Tibial artery (tissue), 4 donors: ENCODE measurements at regions not wholly inside any gene's neighbourhood (a gene's known extent, or its start where the extent isn't known, plus 50 kb on each side); places are given as distances from the start of the nearest gene placed in this dataset.

ENCODE experiments used
- DNase-seq, 2 donors: peaks; one replicate each; pipeline ENCODE4 v3.0.0-alpha.2; 2019
- H3K27ac ChIP-seq, 2 donors: fragments of 200-600 bp; sonication (generic) in 1 of 2; 1 replicate in 1 of 2; 2 replicates in 1 of 2; pipeline ENCODE4 v1.5.1; 2018 to 2019; ENCODE audit warnings: mild to moderate bottlenecking in 1 of 2
- H3K27me3 ChIP-seq, 2 donors: fragments of 200-600 bp; sonication (generic) in 1 of 2; one replicate each; pipeline versions ENCODE4 v1.5.1 to v1.6.0; 2016 to 2019
- H3K36me3 ChIP-seq, 3 donors: fragments of 200-600 bp; sonication (generic) in 2 of 3; one replicate each; pipeline ENCODE4 v1.5.1; 2016 to 2019; ENCODE audit warnings: mild to moderate bottlenecking in 2 of 3
- H3K4me1 ChIP-seq, 4 donors: fragments of 200-600 bp; sonication (generic) in 2 of 4; 1 replicate in 3 of 4; 2 replicates in 1 of 4; pipeline ENCODE4 v1.5.1; 2016 to 2019
- H3K4me3 ChIP-seq, 2 donors: fragments of 200-600 bp; sonication (generic) in 1 of 2; 1 replicate in 1 of 2; 2 replicates in 1 of 2; pipeline ENCODE4 v1.5.1; 2018 to 2019; ENCODE audit warnings: mild to moderate bottlenecking in 2 of 2
- H3K9me3 ChIP-seq, 3 donors: fragments of 200-600 bp; sonication (generic) in 1 of 3; one replicate each; pipeline ENCODE4 v1.5.1; 2016 to 2019
- intact Hi-C: fragments of 100-400 bp; cut with DNase I; formaldehyde crosslinking; loops from one replicate; pipeline ENCODE4 v1.15.0; 2023; ENCODE audit warnings: low total_unique reads
- TF ChIP-seq, protein P1 (sequence below), 2 experiments: fragments of 200-600 bp in 1 of 2; fragments of 450-650 bp in 1 of 2; IDR thresholded peaks; one replicate each; pipeline ENCODE4 v1.5.1; 2017 to 2019; ENCODE audit warnings: antibody characterized with exemption in 2 of 2, mild to moderate bottlenecking in 1 of 2, moderate library complexity in 1 of 2

DNA sequence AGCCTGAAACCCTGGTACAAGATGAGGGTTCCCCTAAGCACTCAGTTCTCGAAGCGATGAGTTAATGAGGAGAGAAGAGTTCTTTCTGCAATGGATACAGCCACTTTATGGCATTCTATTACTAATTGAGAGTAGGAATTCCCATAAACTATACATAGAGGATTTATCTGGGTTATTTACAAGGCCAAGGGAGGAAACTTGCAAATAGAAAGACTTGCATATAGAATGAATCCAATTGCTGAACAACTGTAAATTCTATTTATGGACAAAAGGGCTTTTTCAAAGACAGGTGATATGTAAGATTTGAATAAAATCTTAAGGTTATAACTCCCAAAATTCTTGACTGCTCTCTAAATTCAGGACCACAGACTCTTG, 182.2 kb downstream of the PPARGC1A start:
- Histone ChIP-seq H3K27ac (no peak overlapping the region), H3K9me3 (no peaks in the 10 kb centered on the region), H3K27me3 (no peaks in the 10 kb centered on the region), H3K36me3 (no peaks in the 10 kb centered on the region), H3K4me3 (no peak overlapping the region), H3K4me1 (no peaks in the 10 kb centered on the region)
- DNase-seq: no peak
- intact Hi-C loops: no loop called here
- TF ChIP-seq, protein P1, sequence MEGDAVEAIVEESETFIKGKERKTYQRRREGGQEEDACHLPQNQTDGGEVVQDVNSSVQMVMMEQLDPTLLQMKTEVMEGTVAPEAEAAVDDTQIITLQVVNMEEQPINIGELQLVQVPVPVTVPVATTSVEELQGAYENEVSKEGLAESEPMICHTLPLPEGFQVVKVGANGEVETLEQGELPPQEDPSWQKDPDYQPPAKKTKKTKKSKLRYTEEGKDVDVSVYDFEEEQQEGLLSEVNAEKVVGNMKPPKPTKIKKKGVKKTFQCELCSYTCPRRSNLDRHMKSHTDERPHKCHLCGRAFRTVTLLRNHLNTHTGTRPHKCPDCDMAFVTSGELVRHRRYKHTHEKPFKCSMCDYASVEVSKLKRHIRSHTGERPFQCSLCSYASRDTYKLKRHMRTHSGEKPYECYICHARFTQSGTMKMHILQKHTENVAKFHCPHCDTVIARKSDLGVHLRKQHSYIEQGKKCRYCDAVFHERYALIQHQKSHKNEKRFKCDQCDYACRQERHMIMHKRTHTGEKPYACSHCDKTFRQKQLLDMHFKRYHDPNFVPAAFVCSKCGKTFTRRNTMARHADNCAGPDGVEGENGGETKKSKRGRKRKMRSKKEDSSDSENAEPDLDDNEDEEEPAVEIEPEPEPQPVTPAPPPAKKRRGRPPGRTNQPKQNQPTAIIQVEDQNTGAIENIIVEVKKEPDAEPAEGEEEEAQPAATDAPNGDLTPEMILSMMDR (IDR thresholded peaks at IDR 0.05): no peak

DNA sequence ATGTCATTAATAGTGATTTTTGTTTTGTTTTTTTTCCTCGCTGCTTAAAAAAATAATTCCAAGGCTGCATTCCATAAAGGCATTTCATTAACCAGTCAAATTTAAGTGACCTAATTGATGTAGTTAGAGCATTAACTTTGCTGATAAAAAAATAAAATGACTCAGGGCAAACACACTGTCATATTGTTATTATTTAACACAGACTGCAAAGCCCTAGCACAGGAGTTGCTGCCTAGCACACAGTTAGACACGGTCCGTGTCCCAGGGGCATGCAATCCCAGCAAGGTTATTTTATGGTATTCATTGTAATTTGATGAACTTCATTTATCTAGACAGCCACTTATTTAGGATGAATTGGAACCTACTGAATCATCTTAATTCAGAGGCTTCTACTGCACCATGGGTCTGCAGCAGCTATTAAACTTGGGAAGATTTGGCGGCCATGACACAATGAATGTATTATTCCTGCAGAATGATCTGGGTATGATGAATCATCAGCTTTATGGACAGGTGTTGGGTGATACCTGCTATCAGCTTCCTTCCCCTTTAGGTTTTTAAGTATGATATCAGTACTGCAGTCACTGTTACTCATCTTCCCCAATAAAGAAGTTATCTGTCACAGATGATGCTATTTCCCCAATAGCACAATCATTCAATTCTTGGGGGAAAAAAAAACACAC, 182.7 kb downstream of the PPARGC1A start:
- Histone ChIP-seq H3K27ac (no peak overlapping the region), H3K4me3 (no peak overlapping the region), H3K36me3 (no peaks in the 10 kb centered on the region), H3K9me3 (no peaks in the 10 kb centered on the region), H3K4me1 (no peaks in the 10 kb centered on the region), H3K27me3 (no peaks in the 10 kb centered on the region)
- TF ChIP-seq, protein P1 (IDR thresholded peaks at IDR 0.05): no peak
- intact Hi-C loops: no loop called here
- DNase-seq: no peak

DNA sequence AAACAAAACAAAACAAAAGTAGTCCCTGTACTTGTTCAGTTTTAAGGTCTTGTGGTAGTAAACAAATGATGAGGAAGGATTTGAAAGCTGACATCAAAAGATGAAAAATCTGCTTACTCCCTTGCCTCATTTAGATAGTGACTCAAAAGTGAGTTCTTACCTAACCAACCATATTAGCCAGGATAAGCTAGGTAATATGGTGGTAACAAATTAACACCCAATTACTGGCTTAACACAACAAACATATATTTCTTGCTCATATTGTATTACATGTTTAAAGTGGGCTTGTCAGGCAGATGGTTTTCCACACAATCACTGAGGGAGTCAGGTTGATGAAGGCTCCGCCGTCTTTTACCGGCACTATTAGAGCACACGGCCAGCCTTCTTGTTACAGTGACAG, 189.7 kb downstream of the PPARGC1A start:
- H3K36me3 ChIP-seq: no peaks in the 10 kb centered on the region
- H3K9me3 ChIP-seq: no peaks in the 10 kb centered on the region
- H3K27me3 ChIP-seq: no peaks in the 10 kb centered on the region
- no peaks in the 10 kb centered on the region for H3K4me1 ChIP-seq
- H3K27ac ChIP-seq: no peak overlapping the region
- H3K4me3 ChIP-seq: no peak overlapping the region
- no peak for DNase-seq
- TF ChIP-seq, protein P1 (IDR thresholded peaks at IDR 0.05): no peak
- intact Hi-C loops: no loop called here

DNA sequence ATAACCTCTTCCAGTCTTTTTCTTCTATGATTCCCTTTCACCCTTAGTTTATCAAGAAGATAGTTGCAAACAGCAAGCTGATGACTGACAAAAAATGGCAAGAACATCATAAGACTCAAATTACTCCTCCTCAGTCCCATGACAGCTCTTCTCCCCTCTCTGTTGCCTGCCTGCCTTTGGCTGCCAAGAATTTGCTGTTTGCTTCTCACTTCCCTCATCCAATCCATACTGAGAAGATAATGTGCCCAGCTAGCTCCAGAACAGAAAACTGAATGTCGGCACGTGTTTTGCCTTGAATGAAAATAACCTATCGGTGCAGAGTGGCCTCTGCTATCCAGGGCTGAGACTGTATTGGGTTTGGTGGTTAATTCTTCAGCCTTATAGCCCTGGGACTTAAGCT, 192.1 kb downstream of the PPARGC1A start:
- no peaks in the 10 kb centered on the region for H3K36me3 ChIP-seq
- H3K27me3 ChIP-seq: no peaks in the 10 kb centered on the region
- no peaks in the 10 kb centered on the region for H3K4me1 ChIP-seq
- TF ChIP-seq, protein P1 (IDR thresholded peaks at IDR 0.05): no peak
- intact Hi-C loops: no loop called here
- no peak overlapping the region for H3K4me3 ChIP-seq
- H3K9me3 ChIP-seq: no peaks in the 10 kb centered on the region
- H3K27ac ChIP-seq: no peak overlapping the region
- DNase-seq: no peak

DNA sequence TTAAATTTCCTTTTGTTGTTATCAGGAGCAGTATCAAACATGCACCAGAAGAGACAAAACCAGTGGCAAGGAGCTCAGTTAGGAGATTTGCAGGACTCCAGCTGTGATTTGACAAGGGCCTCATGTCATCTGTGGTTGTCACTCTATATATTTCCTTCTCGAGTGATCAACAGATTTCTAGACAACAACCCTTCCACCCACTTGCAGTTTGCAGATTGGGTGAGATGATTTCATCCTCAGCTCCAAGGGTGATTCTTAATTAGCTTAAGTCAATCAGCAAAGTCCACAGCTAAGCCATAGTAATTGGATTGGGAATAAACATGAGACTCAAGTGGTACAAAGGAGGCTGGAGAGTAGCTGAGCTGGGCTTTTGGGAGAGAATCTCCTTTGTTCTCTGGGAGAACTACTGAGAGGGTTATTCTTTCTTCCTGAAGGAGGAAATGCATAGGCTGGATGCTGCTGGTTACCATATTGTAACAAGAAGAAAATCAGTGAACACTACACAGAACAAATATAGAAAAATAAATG, 192.8 kb downstream of the PPARGC1A start:
- Histone ChIP-seq H3K4me1 (no peaks in the 10 kb centered on the region), H3K4me3 (no peak overlapping the region), H3K27me3 (no peaks in the 10 kb centered on the region), H3K9me3 (no peaks in the 10 kb centered on the region), H3K36me3 (no peaks in the 10 kb centered on the region), H3K27ac (no peak overlapping the region)
- intact Hi-C loops: no loop called here
- TF ChIP-seq, protein P1 (IDR thresholded peaks at IDR 0.05): no peak
- DNase-seq: no peak
